Thyroid gland (tissue), 4 donors: ENCODE measurements at regions not wholly inside any gene's neighbourhood (a gene's known extent, or its start where the extent isn't known, plus 50 kb on each side); places are given as distances from the start of the nearest gene placed in this dataset.

Experiments used
- DNase-seq, 2 donors: peaks; one replicate each; pipeline ENCODE4 v3.0.0-alpha.2; 2019
- H3K27ac ChIP-seq, 3 donors: fragments of 200-600 bp; sonication (generic); 1 replicate in 2 of 3; 2 replicates in 1 of 3; pipeline ENCODE4 v1.5.1; 2016 to 2019; ENCODE audit warnings: mild to moderate bottlenecking in 1 of 3, moderate library complexity in 1 of 3
- H3K27me3 ChIP-seq: fragments of 200-600 bp; sonication (generic); one replicate; pipeline ENCODE4 v1.5.1; 2019
- H3K36me3 ChIP-seq, 2 donors: fragments of 200-600 bp; sonication (generic); one replicate each; pipeline ENCODE4 v1.5.1; 2016 to 2019
- H3K4me1 ChIP-seq, 2 donors: fragments of 200-600 bp; sonication (generic); one replicate each; pipeline ENCODE4 v1.5.1; 2017 to 2019
- H3K4me3 ChIP-seq, 3 donors: fragments of 200-600 bp; sonication (generic); replicated peaks in 1 of 3; 1 replicate in 2 of 3; 2 replicates in 1 of 3; pipeline ENCODE4 v1.5.1; 2016; ENCODE audit warnings: mild to moderate bottlenecking in 1 of 3
- H3K9me3 ChIP-seq: fragments of 200-600 bp; sonication (generic); one replicate; pipeline ENCODE4 v1.5.1; 2017
- CTCF ChIP-seq, 6 experiments: fragments of 200-600 bp in 3 of 6; fragments of 450-650 bp in 3 of 6; sonication (generic) in 3 of 6; IDR thresholded peaks; one replicate each; pipeline ENCODE4 v1.5.1; 2016 to 2019; ENCODE audit warnings: antibody characterized with exemption in 6 of 6, mild to moderate bottlenecking in 2 of 6, inconsistent platforms in 1 of 6, moderate library complexity in 1 of 6
- POLR2A ChIP-seq, 2 donors: fragments of 450-650 bp; IDR thresholded peaks; one replicate each; pipeline ENCODE4 v1.6.1; 2017; ENCODE audit warnings: antibody characterized with exemption in 2 of 2, mild to moderate bottlenecking in 2 of 2, moderate library complexity in 1 of 2
- WGBS, 2 donors: methylation state at CpG; one replicate each; pipeline ENCODE4 v1.1.5; 2017; 5-methylcytosine and 5-hydroxymethylcytosine counted together
- intact Hi-C: fragments of 100-400 bp; cut with DNase I; formaldehyde crosslinking; loops from one replicate; pipeline ENCODE4 v1.15.1; 2023

DNA sequence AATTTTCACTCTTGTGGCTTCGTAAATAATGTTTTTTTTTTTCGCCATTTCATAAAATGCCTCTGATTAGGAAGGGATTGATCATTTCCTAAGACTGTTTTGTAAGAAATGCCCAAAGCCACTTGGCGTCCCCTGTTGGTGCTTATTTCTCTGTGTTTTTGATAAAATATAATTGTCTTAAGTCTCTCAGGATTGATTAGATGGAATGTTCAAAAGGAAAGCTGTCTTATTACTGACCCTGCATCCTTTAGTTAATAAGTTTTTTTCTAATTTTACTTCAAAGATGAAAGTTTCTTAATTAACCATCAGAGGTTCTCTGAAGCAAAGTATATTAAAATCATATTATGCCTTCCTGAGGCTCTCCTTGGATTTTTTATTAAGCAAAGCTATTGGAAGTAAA lies 624.3 kb upstream of the TENM4 start:
- Histone ChIP-seq H3K4me3 (no peak overlapping the region), H3K9me3 (no peaks in the 10 kb centered on the region), H3K4me1 (no peaks in the 10 kb centered on the region), H3K27me3 (no peaks in the 10 kb centered on the region), H3K36me3 (no peaks in the 10 kb centered on the region), H3K27ac (no peak overlapping the region)
- TF ChIP-seq CTCF (IDR thresholded peaks at IDR 0.05) (no peak), POLR2A (IDR thresholded peaks at IDR 0.05) (no peak)
- WGBS, 2 donors = 94 to 96% methylated on average over 3 of the region's 3 CpGs
- DNase-seq = no peak
- intact Hi-C loops = no loop called here

GRCh38 chr11:80061056-80061455 lies 620.2 kb upstream of the TENM4 start:
- no peak for TF ChIP-seq CTCF (IDR thresholded peaks at IDR 0.05)
- TF ChIP-seq POLR2A (IDR thresholded peaks at IDR 0.05) = no peak
- H3K4me3 ChIP-seq = no peak overlapping the region
- intact Hi-C loops = no loop called here
- H3K27ac ChIP-seq = no peak overlapping the region
- no peaks in the 10 kb centered on the region for H3K36me3 ChIP-seq
- DNase-seq = peak; percentile 25 to 26
- H3K4me1 ChIP-seq = no peaks in the 10 kb centered on the region
- no peaks in the 10 kb centered on the region for H3K27me3 ChIP-seq
- no peaks in the 10 kb centered on the region for H3K9me3 ChIP-seq
- 17 to 20% methylated on average over 3 of the region's 3 CpGs for WGBS, 2 donors

GRCh38 chr11:80054582-80055165 lies 613.8 kb upstream of the TENM4 start:
- Histone ChIP-seq H3K4me1 (no peaks in the 10 kb centered on the region), H3K36me3 (no peaks in the 10 kb centered on the region), H3K27me3 (no peaks in the 10 kb centered on the region), H3K27ac (no peak overlapping the region), H3K9me3 (no peaks in the 10 kb centered on the region), H3K4me3 (no peak overlapping the region)
- WGBS, 2 donors = 82 to 90% methylated on average over 3 of the region's 3 CpGs
- intact Hi-C loops = no loop called here
- no peak for TF ChIP-seq POLR2A (IDR thresholded peaks at IDR 0.05)
- DNase-seq = no peak

GRCh38 chr11:80048513-80048912 lies 607.7 kb upstream of the TENM4 start:
- no peak for TF ChIP-seq CTCF (IDR thresholded peaks at IDR 0.05)
- no peak for TF ChIP-seq POLR2A (IDR thresholded peaks at IDR 0.05)
- Histone ChIP-seq H3K27me3 (no peaks in the 10 kb centered on the region), H3K36me3 (no peaks in the 10 kb centered on the region), H3K4me3 (no peak overlapping the region), H3K27ac (no peak overlapping the region), H3K9me3 (no peaks in the 10 kb centered on the region), H3K4me1 (no peaks in the 10 kb centered on the region)
- 38 to 50% methylated on average over 1 of the region's 1 CpG for WGBS, 2 donors
- intact Hi-C loops = no loop called here
- no peak for DNase-seq

DNA sequence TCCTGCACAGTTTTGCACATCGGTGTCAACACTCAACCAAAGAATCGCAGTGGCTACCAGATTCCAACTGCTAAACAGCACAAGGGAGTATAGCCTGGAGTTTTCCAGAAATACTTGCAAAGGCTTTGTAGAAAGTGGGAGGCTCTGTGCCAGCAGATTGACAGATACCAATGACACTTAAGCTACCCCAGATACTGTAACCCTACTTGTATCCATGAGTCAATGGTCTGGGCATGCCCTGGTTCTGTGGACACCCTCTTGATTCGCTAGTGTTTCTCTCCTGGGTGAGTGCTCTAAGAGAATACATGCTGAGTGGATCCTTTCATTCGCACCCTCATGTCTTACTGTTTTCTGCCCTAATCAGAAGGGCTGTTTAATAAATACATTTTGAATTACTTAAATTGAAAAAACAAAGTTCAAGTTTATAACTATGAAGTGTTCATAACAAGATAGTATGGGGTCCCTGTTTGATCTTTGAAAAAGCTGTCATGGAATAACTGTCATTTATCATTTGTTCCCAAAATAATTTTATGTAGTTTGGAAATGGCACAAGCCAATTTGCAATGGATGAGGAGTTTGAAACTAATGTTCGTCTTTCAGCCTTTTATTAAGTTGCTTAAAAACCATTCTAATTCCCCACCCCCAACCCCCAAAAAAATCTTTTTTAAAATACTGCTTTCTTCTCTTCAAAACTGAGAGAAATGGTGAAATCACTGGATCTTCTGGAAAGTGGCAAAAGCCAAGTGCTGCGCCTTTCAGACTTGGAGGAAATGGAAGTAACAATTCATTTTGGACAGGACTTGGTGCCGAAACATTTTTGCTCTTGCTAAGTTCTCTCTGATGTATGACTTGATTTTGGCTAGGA lies 600.5 kb upstream of the TENM4 start:
- no peak overlapping the region for H3K27ac ChIP-seq
- DNase-seq = no peak
- H3K36me3 ChIP-seq = no peaks in the 10 kb centered on the region
- no peak overlapping the region for H3K4me3 ChIP-seq
- intact Hi-C loops = no loop called here
- WGBS, 2 donors = 77 to 79% methylated on average over 7 of the region's 7 CpGs
- no peaks in the 10 kb centered on the region for H3K27me3 ChIP-seq
- H3K4me1 ChIP-seq = no peaks in the 10 kb centered on the region
- TF ChIP-seq POLR2A (IDR thresholded peaks at IDR 0.05) (no peak), CTCF (IDR thresholded peaks at IDR 0.05) (no peak)
- H3K9me3 ChIP-seq = no peaks in the 10 kb centered on the region
